NOMO-1 (cell line): ENCODE measurements at regions not wholly inside any gene's neighbourhood (a gene's known extent, or its start where the extent isn't known, plus 50 kb on each side); places are given as distances from the start of the nearest gene placed in this dataset.

ENCODE experiments used
- DNase-seq, 2 experiments: peaks; one replicate each; lab custom pipeline; 2025; ENCODE audit not compliant: unreplicated experiment in 2 of 2; lab: John Stamatoyannopoulos, UW

- no peak for DNase-seq
Measured at GRCh38 chr11:121801394-121801748, 314.6 kb downstream of the BLID start.

GRCh38 chr11:121800731-121801393 is 315.2 kb downstream of the BLID start:
- no peak for DNase-seq

- DNase-seq, result no peak
Measured at GRCh38 chr11:121800240-121800639, 315.8 kb downstream of the BLID start.

GRCh38 chr11:121797496-121797895 is 318.5 kb downstream of the BLID start:
- DNase-seq, result no peak

- DNase-seq, result no peak
Measured at GRCh38 chr11:121795174-121795573, 320.8 kb downstream of the BLID start.

GRCh38 chr11:121794671-121795141 is 321.3 kb downstream of the BLID start:
- DNase-seq, result no peak

- no peak for DNase-seq
Measured at GRCh38 chr11:121793916-121794315, 322.1 kb downstream of the BLID start.

- peak; percentile 44 to 87 for DNase-seq
Measured at GRCh38 chr11:121793291-121793690, 322.7 kb downstream of the BLID start.

GRCh38 chr11:121792185-121792584 is 323.8 kb downstream of the BLID start:
- DNase-seq, result no peak

- DNase-seq, result no peak
Measured at GRCh38 chr11:121790430-121790829, 325.6 kb downstream of the BLID start.

GRCh38 chr11:121780971-121781370 is 328.2 kb upstream of the SORL1-AS1 start:
- no peak for DNase-seq

GRCh38 chr11:121777056-121777455 is 324.3 kb upstream of the SORL1-AS1 start:
- no peak for DNase-seq

GRCh38 chr11:121775276-121775675 is 322.5 kb upstream of the SORL1-AS1 start:
- no peak for DNase-seq

- no peak for DNase-seq
Measured at GRCh38 chr11:121773076-121773475, 320.3 kb upstream of the SORL1-AS1 start.

- DNase-seq, result no peak
Measured at GRCh38 chr11:121770939-121771595, 318.3 kb upstream of the SORL1-AS1 start.

- no peak for DNase-seq
Measured at GRCh38 chr11:121769191-121769590, 316.4 kb upstream of the SORL1-AS1 start.

- peak; percentile 84 to 98 for DNase-seq
Measured at GRCh38 chr11:121767433-121767832, 314.7 kb upstream of the SORL1-AS1 start.

- peak in 1 of 2 experiments; percentile 33 for DNase-seq
Measured at GRCh38 chr11:121766991-121767390, 314.2 kb upstream of the SORL1-AS1 start.

GRCh38 chr11:121766166-121766565 is 313.4 kb upstream of the SORL1-AS1 start:
- DNase-seq, result no peak

GRCh38 chr11:121763526-121763925 is 310.8 kb upstream of the SORL1-AS1 start:
- DNase-seq, result peak; percentile 47 to 79

- DNase-seq, result no peak
Measured at GRCh38 chr11:121762820-121763219, 310.1 kb upstream of the SORL1-AS1 start.

GRCh38 chr11:121761186-121761585 is 308.4 kb upstream of the SORL1-AS1 start:
- no peak for DNase-seq
